ENCODE measurements at regions not wholly inside any gene's neighbourhood (a gene's known extent, or its start where the extent isn't known, plus 50 kb on each side); places are given as distances from the start of the nearest gene placed in this dataset.
"Not testable (repeated sequence)": the region's sequence is repeated elsewhere in the genome, so short reads cannot be mapped to it uniquely, and the experiment has no call there.

- no peak for DNase-seq
These were observed 637.7 kb upstream of the TBL1XR1 start for GRCh38 chr3:177835008-177835407.

- no peak for DNase-seq
These were observed 638.6 kb upstream of the TBL1XR1 start for GRCh38 chr3:177835917-177836316.

DNA sequence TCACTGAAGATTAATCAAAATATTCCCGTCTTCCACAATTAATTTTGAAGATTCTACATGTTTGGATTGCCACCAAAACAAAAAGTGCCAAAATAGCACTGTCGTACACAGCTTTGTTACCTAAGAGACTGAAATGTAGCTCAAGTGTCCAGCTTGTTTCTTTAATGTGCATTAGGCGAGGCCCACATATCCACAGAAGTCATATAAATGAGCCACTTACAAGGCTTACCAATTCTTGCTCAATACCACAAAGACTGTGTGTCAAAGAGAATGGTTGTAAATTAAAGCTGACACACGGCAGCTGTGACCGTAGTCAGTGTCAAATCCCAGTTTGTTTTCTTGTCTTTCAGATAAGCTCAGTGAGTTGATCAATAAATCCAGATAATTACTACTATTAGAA is 639.4 kb upstream of the TBL1XR1 start:
- DNase-seq: no peak

- no peak for DNase-seq
These were observed 640.8 kb upstream of the TBL1XR1 start for GRCh38 chr3:177837951-177838655.

- no peak for DNase-seq
These were observed 641.6 kb upstream of the TBL1XR1 start for GRCh38 chr3:177838766-177839350.

- no peak for DNase-seq
These were observed 645.0 kb upstream of the TBL1XR1 start for GRCh38 chr3:177842302-177842701.

DNA sequence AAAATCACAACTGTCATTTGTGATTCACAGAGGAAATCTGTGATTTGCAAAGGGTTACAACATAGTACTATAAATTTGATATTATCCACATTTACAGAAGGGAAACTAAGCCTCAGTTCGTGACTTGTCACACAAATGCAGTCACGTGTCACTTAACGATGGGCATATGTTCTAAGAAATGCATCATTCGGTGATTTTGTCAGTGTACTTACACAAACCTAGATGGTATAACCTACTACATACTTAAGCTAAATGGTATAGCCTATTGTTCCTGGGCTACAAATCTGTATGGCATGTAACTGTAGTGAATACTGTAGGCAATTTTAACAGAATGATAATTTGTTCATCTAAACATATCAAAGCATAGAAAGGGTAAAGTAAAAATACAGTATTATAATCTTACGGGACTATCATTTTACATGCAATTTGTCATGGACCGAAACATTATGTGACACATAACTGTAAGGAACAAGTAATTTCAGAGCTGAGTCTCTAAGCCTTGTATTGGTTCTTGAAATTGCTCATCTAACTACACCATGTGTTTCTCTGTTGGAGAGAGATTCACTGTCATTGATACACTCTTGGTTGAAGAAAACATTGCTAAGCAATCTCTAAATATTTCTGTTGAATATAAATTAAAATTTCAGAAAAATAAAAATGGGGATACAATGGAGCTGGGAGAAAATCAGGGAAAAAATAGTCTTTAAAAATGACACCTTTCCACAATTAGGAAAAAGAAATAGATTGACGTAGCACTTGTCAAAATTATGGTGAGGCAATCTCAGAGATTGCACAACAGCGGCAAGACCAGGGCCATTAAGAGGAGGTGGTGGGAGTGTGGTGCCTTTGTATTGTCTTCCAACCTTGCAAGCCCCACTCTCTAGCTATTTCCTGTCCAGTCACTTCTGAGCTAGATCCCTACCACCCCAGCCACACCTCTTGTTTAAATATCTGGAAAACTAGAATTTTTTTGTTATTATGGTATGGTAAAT is 645.8 kb upstream of the TBL1XR1 start:
- DNase-seq: no peak

GRCh38 chr3:177852001-177852807 is 654.9 kb upstream of the TBL1XR1 start:
- DNase-seq: no peak

GRCh38 chr3:177855021-177855420 is 657.7 kb upstream of the TBL1XR1 start:
- no peak for DNase-seq

DNA sequence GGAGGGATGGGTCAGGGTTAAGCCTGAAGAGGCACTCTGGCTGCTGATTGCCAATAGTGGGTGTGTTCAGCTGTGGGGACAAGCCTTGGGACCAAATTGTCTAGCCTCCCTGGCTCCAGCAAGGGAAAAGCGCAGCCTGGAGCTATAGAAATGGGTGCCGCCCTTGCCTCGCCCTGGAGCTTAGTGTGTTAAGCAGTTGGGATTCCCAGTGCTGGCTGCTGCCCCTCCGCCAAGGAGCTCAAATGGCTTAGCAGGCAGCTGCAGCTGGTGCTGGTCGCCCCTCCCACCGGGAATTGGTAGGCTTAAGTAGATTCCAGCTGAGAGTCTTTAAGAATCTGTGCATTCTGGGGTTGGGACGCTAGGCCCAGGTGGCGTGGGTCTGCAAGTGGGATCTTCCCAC is 662.9 kb upstream of the TBL1XR1 start:
- no peak for DNase-seq

- no peak for DNase-seq
These were observed 665.7 kb upstream of the TBL1XR1 start for GRCh38 chr3:177862962-177863491.

DNA sequence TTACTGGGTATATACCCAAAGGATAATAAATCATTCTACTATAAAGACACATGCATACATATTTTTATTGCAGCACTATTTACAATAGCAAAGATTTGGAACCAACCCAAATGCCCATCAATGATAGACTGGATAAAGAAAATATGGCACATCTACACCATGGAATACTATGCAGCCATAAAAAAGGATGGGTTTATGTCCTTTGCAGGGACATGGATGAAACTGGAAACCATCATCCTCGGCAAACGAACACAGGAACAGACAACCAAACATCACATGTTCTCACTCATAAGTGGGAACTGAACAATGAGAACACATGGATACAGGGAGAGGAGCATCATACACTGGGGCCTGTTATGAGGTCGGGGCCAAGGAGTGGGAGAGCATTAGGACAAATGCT is 665.0 kb upstream of the KCNMB2 start:
- not testable (repeated sequence) for DNase-seq

GRCh38 chr3:177878192-177878591 is 658.0 kb upstream of the KCNMB2 start:
- DNase-seq: no peak

- DNase-seq: no peak
These were observed 657.3 kb upstream of the KCNMB2 start for GRCh38 chr3:177878957-177879356.

DNA sequence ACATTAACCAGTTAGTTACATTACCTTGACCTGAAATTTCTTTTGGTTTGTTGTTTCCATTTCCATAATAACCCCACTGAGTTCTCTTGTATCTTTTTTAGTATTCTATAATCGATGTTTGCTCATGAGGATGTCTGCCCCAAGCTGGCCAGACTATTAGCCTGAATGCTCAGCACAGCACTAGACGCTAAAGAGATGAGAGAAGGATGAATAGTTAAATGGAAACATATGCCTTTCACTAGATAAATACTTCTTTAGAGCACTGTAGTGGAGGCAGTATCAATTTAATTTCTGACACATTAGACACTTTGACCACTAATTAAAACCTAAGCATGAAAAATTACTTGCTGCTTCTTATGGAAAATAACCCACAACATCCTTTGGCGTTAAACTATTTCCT is 654.9 kb upstream of the KCNMB2 start:
- no peak for DNase-seq

DNA sequence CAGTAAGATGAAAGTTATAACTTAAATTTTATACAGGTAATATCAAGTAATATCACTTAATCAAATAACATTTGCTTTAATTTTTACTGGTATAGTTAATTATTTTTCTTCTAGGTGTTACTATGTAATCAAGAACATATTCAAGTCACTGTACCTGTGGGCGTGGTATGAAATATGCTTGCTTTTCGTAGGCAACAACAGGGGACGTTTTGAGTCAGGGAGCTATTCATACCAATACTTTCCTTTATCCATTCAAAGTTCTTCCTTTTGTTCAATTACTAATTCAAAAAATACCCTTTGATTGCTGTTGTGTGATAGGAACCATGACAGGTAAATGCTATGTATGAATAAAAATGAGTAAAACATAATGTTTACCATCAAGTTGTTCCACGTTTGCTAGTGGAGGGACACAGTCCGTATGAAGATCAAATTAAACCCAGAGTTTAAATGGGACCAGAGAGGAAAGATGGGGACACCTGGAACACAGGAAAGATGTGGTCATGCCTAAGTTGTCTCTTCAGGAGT is 654.0 kb upstream of the KCNMB2 start:
- DNase-seq: no peak

- DNase-seq: no peak
These were observed 653.1 kb upstream of the KCNMB2 start for GRCh38 chr3:177883091-177883490.

- DNase-seq: no peak
These were observed 652.3 kb upstream of the KCNMB2 start for GRCh38 chr3:177883957-177884356.

DNA sequence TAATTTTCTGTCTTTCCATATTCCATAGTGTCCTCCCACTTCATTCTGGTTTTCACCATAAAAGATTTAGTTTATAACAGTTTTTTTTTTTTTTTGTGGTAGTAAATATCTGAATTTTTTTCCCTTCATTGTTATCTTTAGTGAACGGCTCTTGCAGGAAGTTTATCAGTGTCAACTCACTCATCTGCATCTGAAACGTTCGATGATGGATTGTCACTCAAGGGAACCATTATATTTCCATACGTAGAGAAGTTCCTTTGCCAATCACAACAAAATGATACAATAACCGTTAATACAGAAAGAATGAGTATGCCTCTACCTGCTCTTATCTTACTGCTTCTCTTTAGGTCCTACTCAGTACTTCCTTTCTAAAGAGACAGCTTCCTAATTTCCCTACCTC is 651.2 kb upstream of the KCNMB2 start:
- DNase-seq: no peak

- no peak for DNase-seq
These were observed 649.7 kb upstream of the KCNMB2 start for GRCh38 chr3:177886501-177886900.

DNA sequence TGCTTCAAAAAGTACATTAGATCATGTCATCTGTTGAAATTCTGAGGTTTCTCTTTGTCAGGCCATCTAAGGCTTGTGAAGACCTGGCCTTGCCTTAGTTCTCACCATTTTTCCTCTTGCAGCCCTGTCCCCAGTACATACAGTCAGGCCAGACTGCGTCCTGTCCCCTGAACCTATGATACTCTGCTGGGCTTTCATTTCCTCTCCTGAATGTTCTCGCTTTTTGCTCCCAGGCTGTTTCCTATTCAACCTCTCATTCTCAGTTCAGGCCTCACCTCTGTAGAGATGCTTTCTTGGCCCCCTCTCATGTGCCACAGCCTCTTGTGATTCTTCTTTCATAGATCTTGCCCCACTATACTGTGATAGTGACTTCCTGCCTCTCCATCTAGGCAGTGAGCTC is 648.8 kb upstream of the KCNMB2 start:
- DNase-seq: no peak

GRCh38 chr3:177889161-177889560 is 647.1 kb upstream of the KCNMB2 start:
- DNase-seq: no peak
